OCI-LY3 (cell line): ENCODE measurements at regions not wholly inside any gene's neighbourhood (a gene's known extent, or its start where the extent isn't known, plus 50 kb on each side); places are given as distances from the start of the nearest gene placed in this dataset.

Experiments used
- CTCF ChIP-seq: fragments of 200-600, 300-600 bp; sonication (generic); IDR thresholded peaks from 2 replicates; pipeline ENCODE4 v1.5.1; 2014; ENCODE audit warnings: antibody characterized with exemption, low read length, low read depth
- EZH2phosphoT487 ChIP-seq: fragments of 200-600 bp; shearing (Covaris generic); IDR thresholded peaks from 2 replicates; pipeline ENCODE4 v1.6.1; 2018; ENCODE audit warnings: antibody characterized with exemption, mixed run types, low read depth

DNA sequence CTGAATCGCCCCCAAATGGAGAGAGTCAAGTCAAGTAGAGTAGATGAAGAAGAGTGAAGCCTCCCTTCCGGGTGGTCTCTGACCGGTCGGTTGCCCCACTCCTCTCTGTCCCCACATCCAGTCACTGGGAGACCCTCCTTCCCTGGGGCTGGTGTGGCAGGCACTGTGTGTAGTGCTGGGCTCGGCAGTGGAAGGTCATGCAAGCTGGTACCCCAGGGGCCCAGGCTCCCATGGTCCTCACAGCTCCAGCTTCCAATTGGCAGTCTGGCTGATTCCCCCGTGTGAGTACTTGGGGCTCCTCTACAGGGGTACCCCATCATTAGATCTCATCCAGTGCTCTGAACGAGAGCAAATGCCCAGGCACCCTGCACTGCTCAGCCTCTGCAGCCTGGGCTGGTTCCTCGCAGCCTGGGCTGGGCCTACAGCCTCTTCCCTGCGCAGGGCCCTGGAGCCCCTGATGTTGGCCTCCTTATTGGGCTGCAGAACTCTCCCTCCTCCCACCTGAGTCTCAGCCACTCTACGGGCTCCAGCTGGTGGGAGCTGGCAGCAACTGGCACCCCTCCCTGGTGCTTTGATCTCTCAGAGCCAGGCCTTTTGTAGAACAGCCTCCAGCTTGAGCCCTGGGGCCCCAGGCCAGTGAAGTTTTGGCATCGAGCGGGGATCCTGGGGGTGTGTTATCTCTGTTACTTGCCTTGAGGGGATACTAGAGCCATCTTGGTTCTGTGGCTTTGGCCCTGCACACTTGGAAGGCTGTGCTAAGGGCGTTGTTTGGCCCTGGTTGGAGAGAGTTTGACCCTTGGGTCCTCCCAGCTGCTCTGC is 187.8 kb upstream of the HDAC4 start:
- TF ChIP-seq CTCF (no peak), EZH2phosphoT487 (no peak)
